NT2/D1 (cell line): ENCODE measurements at regions not wholly inside any gene's neighbourhood (a gene's known extent, or its start where the extent isn't known, plus 50 kb on each side); places are given as distances from the start of the nearest gene placed in this dataset.

Source experiments
- DNase-seq: peaks from one replicate; pipeline ENCODE4 v3.0.0-alpha.2; 2011; ENCODE audit warnings: low read depth, low spot score
- H3K27me3 ChIP-seq: 2 replicates; pipeline ENCODE4 v1.6.0; 2011; ENCODE audit warnings: mild to moderate bottlenecking; ENCODE audit not compliant: insufficient read length, insufficient read depth
- H3K36me3 ChIP-seq: 2 replicates; pipeline ENCODE4 v1.6.1; 2011; ENCODE audit warnings: mild to moderate bottlenecking, low read length, mixed read lengths; ENCODE audit not compliant: insufficient read depth, insufficient read length
- H3K4me1 ChIP-seq: 2 replicates; pipeline ENCODE4 v1.5.1; 2011; ENCODE audit not compliant: insufficient read depth, insufficient read length
- H3K4me3 ChIP-seq: 2 replicates; pipeline ENCODE4 v1.5.1; 2011; ENCODE audit warnings: low read depth; ENCODE audit not compliant: insufficient read length
- H3K9ac ChIP-seq: 2 replicates; pipeline ENCODE4 v1.6.0; 2011; ENCODE audit warnings: low read depth; ENCODE audit not compliant: insufficient read length
- H3K9me3 ChIP-seq: 2 replicates; pipeline ENCODE4 v1.5.1; 2011; ENCODE audit warnings: mild to moderate bottlenecking, low read length; ENCODE audit not compliant: insufficient read depth
- SUZ12 ChIP-seq: IDR thresholded peaks from 2 replicates; pipeline ENCODE4 v1.6.1; 2011; ENCODE audit not compliant: insufficient read length, insufficient read depth; ENCODE audit errors: extremely low read depth
- YY1 ChIP-seq: IDR thresholded peaks from 2 replicates; pipeline ENCODE4 v1.6.1; 2011; ENCODE audit not compliant: insufficient read length, insufficient read depth
- ZNF274 ChIP-seq: IDR thresholded peaks from 2 replicates; pipeline ENCODE4 v1.6.1; 2011; ENCODE audit warnings: mild to moderate bottlenecking, low read depth, low read length

- no peak for TF ChIP-seq SUZ12
- no peak for TF ChIP-seq ZNF274
- no peak for TF ChIP-seq YY1
- no peaks in the 10 kb centered on the region for H3K4me1 ChIP-seq
- H3K4me3 ChIP-seq, result no peak overlapping the region
- no peaks in the 10 kb centered on the region for H3K27me3 ChIP-seq
- no peaks in the 10 kb centered on the region for H3K36me3 ChIP-seq
- H3K9ac ChIP-seq, result no peak overlapping the region
- no peaks in the 10 kb centered on the region for H3K9me3 ChIP-seq
- DNase-seq, result no peak
Measured at GRCh38 chr18:30016179-30016578, 1026.4 kb downstream of the DSC3 start.

GRCh38 chr18:30004965-30005364 lies 1037.6 kb downstream of the DSC3 start:
- DNase-seq, result no peak
- H3K36me3 ChIP-seq, result no peaks in the 10 kb centered on the region
- H3K4me1 ChIP-seq, result no peaks in the 10 kb centered on the region
- H3K9ac ChIP-seq, result no peak overlapping the region
- no peaks in the 10 kb centered on the region for H3K27me3 ChIP-seq
- TF ChIP-seq ZNF274, result no peak
- TF ChIP-seq SUZ12, result no peak
- TF ChIP-seq YY1, result no peak
- no peaks in the 10 kb centered on the region for H3K9me3 ChIP-seq
- no peak overlapping the region for H3K4me3 ChIP-seq

- no peaks in the 10 kb centered on the region for H3K27me3 ChIP-seq
- no peaks in the 10 kb centered on the region for H3K4me1 ChIP-seq
- no peak for DNase-seq
- no peak overlapping the region for H3K4me3 ChIP-seq
- TF ChIP-seq ZNF274 (no peak), YY1 (no peak), SUZ12 (no peak)
- no peaks in the 10 kb centered on the region for H3K9me3 ChIP-seq
- H3K36me3 ChIP-seq, result no peaks in the 10 kb centered on the region
- no peak overlapping the region for H3K9ac ChIP-seq
Measured at GRCh38 chr18:29982218-29982617, 1060.3 kb downstream of the DSC3 start.

GRCh38 chr18:29979881-29980280 lies 1062.7 kb downstream of the DSC3 start:
- no peak overlapping the region for H3K4me3 ChIP-seq
- no peaks in the 10 kb centered on the region for H3K9me3 ChIP-seq
- no peaks in the 10 kb centered on the region for H3K4me1 ChIP-seq
- TF ChIP-seq ZNF274 (no peak), YY1 (no peak), SUZ12 (no peak)
- DNase-seq, result no peak
- H3K36me3 ChIP-seq, result no peaks in the 10 kb centered on the region
- no peaks in the 10 kb centered on the region for H3K27me3 ChIP-seq
- no peak overlapping the region for H3K9ac ChIP-seq

- TF ChIP-seq SUZ12 (no peak), YY1 (no peak), ZNF274 (no peak)
- Histone ChIP-seq H3K27me3 (no peaks in the 10 kb centered on the region), H3K4me3 (no peak overlapping the region), H3K9me3 (no peaks in the 10 kb centered on the region), H3K9ac (no peak overlapping the region), H3K4me1 (no peaks in the 10 kb centered on the region), H3K36me3 (no peaks in the 10 kb centered on the region)
- no peak for DNase-seq
Measured at GRCh38 chr18:29969876-29970275, 1072.7 kb downstream of the DSC3 start.

- Histone ChIP-seq H3K36me3 (no peaks in the 10 kb centered on the region), H3K27me3 (no peaks in the 10 kb centered on the region), H3K9me3 (no peaks in the 10 kb centered on the region), H3K4me3 (no peak overlapping the region), H3K4me1 (no peaks in the 10 kb centered on the region), H3K9ac (no peak overlapping the region)
- no peak for TF ChIP-seq YY1
- TF ChIP-seq SUZ12, result no peak
- no peak for TF ChIP-seq ZNF274
- DNase-seq, result no peak
Measured at GRCh38 chr18:29962579-29962978, 1080.0 kb downstream of the DSC3 start.

- TF ChIP-seq YY1 (no peak), ZNF274 (no peak), SUZ12 (no peak)
- DNase-seq, result no peak
- no peaks in the 10 kb centered on the region for H3K27me3 ChIP-seq
- H3K36me3 ChIP-seq, result no peaks in the 10 kb centered on the region
- no peaks in the 10 kb centered on the region for H3K4me1 ChIP-seq
- H3K9ac ChIP-seq, result no peak overlapping the region
- no peak overlapping the region for H3K4me3 ChIP-seq
- H3K9me3 ChIP-seq, result no peaks in the 10 kb centered on the region
Measured at GRCh38 chr18:29960539-29960938, 1082.0 kb downstream of the DSC3 start.

GRCh38 chr18:29930231-29930630 lies 1112.3 kb downstream of the DSC3 start:
- Histone ChIP-seq H3K36me3 (no peaks in the 10 kb centered on the region), H3K9me3 (no peaks in the 10 kb centered on the region), H3K27me3 (no peaks in the 10 kb centered on the region), H3K9ac (no peak overlapping the region), H3K4me3 (no peak overlapping the region), H3K4me1 (no peaks in the 10 kb centered on the region)
- DNase-seq, result no peak
- TF ChIP-seq SUZ12 (no peak), ZNF274 (no peak)
